Stimulated activated CD8-positive, alpha-beta memory T cell treated with anti-CD3 and anti-CD28 coated beads, Interleukin-15, amount 100 ng/mL, for 48 hours (primary cell): ENCODE measurements at regions not wholly inside any gene's neighbourhood (a gene's known extent, or its start where the extent isn't known, plus 50 kb on each side); places are given as distances from the start of the nearest gene placed in this dataset.

ENCODE experiments used
- DNase-seq, 2 donors: peaks; one replicate each; pipeline ENCODE4 v3.0.0-alpha.2; 2020; ENCODE audit warnings: low read depth in 2 of 2

DNA sequence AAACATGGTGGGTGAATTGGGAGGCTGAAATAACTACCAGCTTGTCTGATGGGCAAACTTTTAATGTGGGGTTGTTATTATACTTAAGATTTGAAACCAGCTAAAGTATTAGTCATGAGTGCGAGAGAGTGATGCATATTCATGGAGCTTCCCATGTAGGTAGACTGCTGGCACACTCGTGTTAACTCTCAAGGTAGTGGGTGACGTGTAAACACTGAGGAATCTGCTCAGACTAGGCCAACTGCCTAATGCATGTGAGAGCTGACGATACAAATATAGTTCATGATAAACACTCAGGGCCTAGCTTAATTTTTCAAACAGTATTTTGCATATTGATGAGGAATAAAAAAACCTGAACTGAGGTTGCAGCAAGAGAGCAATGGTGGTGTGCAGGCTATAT, 1165.7 kb upstream of the PIK3C3 start:
- DNase-seq = no peak

- no peak for DNase-seq
These were observed 1172.4 kb upstream of the PIK3C3 start for GRCh38 chr18:40782453-40783130.

DNA sequence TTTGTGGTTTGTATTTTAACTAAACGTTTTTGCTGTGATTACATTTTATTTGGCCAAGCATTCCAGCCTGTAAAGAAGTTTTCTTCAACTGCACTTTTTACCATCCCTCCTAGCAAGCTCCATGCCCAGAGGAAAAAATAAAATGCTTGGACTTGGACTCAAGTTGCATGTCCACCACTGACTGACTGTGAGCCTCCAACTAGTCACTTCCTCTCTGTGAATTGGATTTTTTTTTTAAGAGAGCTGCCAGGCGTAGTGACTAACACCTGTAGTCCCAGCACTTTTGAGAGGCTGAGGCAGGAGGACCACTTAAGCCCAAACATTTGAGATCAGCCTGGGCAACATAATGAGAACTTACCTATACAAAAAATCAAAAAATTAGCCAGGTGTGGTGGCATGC, 1185.2 kb upstream of the PIK3C3 start:
- DNase-seq = no peak

GRCh38 chr18:40760251-40760650, 1194.8 kb upstream of the PIK3C3 start:
- no peak for DNase-seq

- no peak for DNase-seq
These were observed 1200.6 kb upstream of the PIK3C3 start for GRCh38 chr18:40754477-40754876.

GRCh38 chr18:40752316-40752715, 1202.7 kb upstream of the PIK3C3 start:
- no peak for DNase-seq

DNA sequence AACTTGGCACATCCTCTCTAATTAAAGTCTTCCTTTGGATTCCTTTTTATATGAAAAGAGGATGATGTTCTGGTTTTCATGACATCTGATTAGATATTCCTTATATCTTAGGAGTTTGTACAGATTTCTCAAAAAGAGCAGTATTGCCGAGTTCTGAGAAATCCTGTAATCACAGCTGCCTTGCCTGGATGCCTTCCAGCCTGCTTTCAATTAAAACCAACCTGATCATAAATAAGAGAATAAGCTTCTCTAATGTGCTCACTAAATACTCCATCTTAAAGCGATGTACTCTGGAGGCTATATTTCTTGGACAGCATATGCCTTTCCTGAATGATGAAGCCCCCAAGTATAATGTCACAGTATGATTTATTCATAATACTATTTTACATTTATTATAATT, 1203.8 kb upstream of the PIK3C3 start:
- no peak for DNase-seq

DNA sequence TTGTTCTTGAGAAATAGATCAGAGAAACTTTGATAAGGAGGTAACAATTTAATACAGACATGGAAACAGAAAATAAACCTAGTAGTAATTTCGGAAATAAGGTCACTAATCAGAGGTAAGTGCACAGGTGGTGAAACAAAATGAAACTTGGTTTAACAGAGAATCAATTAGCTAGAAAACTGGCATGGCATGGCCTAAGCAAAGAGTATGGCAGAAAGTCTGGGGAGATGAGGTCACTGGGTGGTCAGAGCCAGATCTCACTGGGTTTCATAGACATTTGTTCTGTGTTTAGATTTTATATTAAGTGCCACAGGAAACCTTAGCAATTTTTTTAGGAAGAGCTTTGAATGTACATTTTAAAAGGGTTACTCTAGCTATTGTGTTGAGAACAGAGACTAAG, 1216.0 kb upstream of the PIK3C3 start:
- DNase-seq = no peak

DNA sequence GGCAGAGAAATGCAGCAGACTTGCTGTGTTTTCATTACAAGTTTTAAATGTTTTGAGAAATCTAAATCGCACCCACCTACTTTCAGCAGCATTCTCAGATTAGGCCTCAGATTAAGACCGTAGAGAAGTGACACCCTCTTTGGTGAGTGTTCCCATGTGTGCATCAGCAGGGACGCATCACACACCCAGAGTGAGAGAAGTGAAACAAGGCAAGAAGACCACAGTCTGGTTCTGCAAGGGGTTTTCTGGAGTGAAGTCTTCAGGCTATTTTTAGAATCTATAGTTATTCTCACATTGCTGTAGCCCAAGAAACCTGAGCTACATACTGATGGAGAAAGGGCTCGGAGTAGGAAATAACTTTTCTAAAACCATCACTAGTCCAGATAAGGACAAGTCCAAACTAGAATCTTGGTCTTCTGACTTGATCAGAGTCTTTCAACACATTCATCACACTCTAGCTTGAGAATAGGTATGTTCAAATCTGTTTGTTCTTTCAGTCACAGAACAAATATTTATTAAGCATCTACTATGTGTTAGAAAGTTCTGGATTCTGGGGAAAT, 1216.6 kb upstream of the PIK3C3 start:
- DNase-seq = no peak

GRCh38 chr18:40708726-40709125, 1246.3 kb upstream of the PIK3C3 start:
- no peak for DNase-seq

GRCh38 chr18:40707797-40708196, 1247.2 kb upstream of the PIK3C3 start:
- no peak for DNase-seq

- DNase-seq = no peak
These were observed 1256.9 kb upstream of the PIK3C3 start for GRCh38 chr18:40698129-40698528.

- no peak for DNase-seq
These were observed 1259.5 kb upstream of the PIK3C3 start for GRCh38 chr18:40695526-40695925.

DNA sequence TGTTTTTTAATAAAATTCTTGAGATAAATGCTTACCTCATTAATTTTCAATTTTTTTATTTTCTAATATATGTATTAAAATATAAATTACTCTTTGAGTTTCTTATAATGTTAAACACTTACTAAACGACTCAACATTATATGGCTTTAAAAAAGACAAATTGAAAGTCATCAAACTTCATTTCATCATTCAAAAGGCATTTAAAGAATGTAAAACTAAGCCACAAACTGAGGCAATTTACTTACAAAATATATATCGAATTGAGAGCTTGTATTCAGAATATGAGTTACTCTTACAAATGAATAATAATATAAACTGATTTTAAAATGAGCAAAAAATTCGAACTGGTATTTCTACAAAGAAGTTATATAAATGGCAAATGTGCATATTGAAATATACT, 1262.2 kb upstream of the PIK3C3 start:
- DNase-seq = no peak

GRCh38 chr18:40690062-40690461, 1265.0 kb upstream of the PIK3C3 start:
- DNase-seq = no peak

- no peak for DNase-seq
These were observed 1267.6 kb upstream of the PIK3C3 start for GRCh38 chr18:40687399-40687798.

DNA sequence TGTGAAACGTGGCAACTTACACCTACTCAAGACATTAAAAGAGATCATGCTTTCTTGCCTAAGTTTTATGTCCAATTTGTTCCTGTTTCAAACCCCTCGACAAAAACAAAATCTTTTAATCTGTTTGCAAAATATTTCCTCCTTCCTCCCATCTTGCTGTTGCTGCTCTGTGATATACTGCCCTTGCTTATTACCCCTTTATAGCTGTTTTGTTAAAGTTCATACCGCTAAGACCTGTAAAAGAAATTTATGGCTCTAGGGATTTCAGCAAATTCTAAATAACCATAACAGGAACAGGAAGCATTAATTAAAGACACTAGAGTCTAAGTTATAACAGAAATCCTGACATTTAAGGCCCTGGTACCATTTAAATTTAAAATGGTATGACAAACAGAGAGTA, 1268.2 kb upstream of the PIK3C3 start:
- DNase-seq = no peak

DNA sequence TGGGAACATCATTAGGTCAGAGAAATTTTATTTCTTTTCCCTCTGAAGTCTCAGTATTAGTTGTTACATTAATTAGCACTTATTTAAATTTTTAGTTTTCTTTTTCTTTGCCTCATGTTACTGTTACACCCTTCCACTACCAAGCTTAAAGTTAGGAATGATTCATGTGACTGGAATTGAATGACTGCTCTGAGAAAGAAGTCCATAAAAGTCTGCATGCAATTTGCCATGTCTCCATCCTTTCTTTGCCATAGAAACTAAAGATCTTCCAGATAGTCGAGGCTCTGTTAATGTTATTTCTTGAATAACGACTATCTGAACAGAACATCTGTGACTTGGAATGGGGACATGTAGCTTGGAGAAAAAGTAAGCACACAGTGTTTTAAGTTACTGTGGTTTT, 1269.8 kb upstream of the PIK3C3 start:
- no peak for DNase-seq

DNA sequence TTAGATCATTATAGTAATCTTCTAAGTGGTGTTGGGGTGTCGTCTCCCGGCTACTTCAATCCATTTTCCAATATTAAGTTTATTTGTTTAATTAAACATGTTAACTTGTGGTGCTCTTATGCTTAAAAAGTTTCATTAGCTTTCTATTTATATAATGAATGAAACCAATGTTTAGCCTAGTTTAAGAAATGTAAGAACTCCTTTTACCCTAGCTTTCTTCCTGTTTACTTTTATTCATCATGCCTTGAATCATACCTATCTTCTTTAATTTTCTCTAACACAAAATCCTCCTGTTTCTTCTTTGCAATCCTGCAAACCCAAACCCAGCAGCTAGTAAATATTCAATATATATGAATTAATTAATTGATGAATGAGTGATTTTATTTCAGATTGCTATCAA, 1276.7 kb upstream of the PIK3C3 start:
- no peak for DNase-seq

- DNase-seq = no peak
These were observed 1278.4 kb upstream of the PIK3C3 start for GRCh38 chr18:40676668-40677067.

DNA sequence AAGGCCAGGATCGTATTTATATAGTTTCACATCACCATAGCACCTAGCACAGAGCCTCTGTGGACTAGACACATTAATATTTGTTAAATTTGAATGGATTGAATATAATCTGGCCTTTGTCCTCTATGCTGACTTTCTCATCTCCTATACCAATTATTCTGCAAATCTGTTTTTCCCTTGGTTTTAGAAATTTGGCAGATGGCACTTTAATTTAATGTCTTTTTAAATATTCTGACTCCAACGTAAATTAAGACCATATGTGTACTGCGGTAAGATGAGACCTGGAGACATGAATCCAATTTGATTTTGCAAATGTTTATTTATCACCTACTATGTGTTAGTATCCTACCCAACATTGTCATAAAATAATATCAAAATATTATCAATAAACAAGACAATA, 1281.9 kb upstream of the PIK3C3 start:
- no peak for DNase-seq

DNA sequence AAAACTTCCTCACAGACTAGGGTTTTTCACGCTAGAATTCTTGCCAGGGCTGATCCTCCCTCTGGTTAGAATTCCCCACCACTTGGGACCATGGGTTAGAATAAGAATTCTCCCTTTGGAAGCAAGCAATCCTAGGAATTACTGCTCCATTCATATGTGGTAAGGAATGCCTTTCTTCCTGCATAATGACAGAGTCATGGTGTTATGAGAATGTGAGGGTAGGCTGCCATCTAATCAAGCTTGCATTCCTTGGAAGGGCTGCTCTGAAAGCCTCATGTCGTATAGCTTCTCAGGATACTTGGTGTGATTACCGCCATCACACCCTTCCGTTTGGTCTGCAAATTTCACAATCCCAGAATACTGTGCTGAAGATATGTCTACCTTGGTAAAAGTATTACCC, 1282.4 kb upstream of the PIK3C3 start:
- DNase-seq = no peak

GRCh38 chr18:40670668-40671375, 1284.2 kb upstream of the PIK3C3 start:
- DNase-seq = no peak
